GM23338 (cell line): ENCODE measurements at regions not wholly inside any gene's neighbourhood (a gene's known extent, or its start where the extent isn't known, plus 50 kb on each side); places are given as distances from the start of the nearest gene placed in this dataset.

ENCODE experiments used
- ATAC-seq: fragments of 200-7000 bp; cut with Tn5 transposase; 3 replicates; pipeline ENCODE4 v1.9.1; 2020
- DNase-seq: peaks from one replicate; pipeline ENCODE4 v3.0.0-alpha.2; 2015; ENCODE audit warnings: low spot score
- H2AFZ ChIP-seq: fragments of 200-600 bp; sonication (generic); 2 replicates; pipeline ENCODE4 v1.8.0; 2016; ENCODE audit warnings: antibody characterized with exemption, mild to moderate bottlenecking, moderate library complexity
- H3F3A ChIP-seq: fragments of 200-600 bp; sonication (generic); replicated peaks from 2 replicates; pipeline ENCODE4 v1.8.0; 2017; ENCODE audit warnings: antibody characterized with exemption, mixed run types, low read depth
- H3K27ac ChIP-seq: fragments of 200-600 bp; sonication (generic); 2 replicates; pipeline ENCODE4 v1.6.1; 2016; ENCODE audit warnings: low read depth
- H3K27me3 ChIP-seq: fragments of 200-600 bp; sonication (generic); 2 replicates; pipeline ENCODE4 v1.8.0; 2016; ENCODE audit warnings: mild to moderate bottlenecking, mixed run types, moderate library complexity; ENCODE audit not compliant: insufficient read depth
- H3K36me3 ChIP-seq: fragments of 200-600 bp; sonication (generic); 2 replicates; pipeline ENCODE4 v1.8.0; 2016; ENCODE audit warnings: mild to moderate bottlenecking; ENCODE audit not compliant: insufficient read depth
- H3K4me1 ChIP-seq: fragments of 200-600 bp; sonication (generic); 2 replicates; pipeline ENCODE4 v1.8.0; 2016; ENCODE audit warnings: mild to moderate bottlenecking, moderate library complexity; ENCODE audit not compliant: insufficient read depth
- H3K4me2 ChIP-seq: fragments of 200-600 bp; sonication (generic); 2 replicates; pipeline ENCODE4 v1.7.1; 2017; ENCODE audit warnings: mixed run types
- H3K4me3 ChIP-seq: fragments of 200-600 bp; sonication (generic); 2 replicates; pipeline ENCODE4 v1.6.1; 2016; ENCODE audit warnings: mixed run types
- H3K79me2 ChIP-seq: fragments of 200-600 bp; sonication (generic); replicated peaks from 2 replicates; pipeline ENCODE4 v1.8.0; 2017; ENCODE audit warnings: mild to moderate bottlenecking; ENCODE audit not compliant: insufficient read depth
- H3K9me2 ChIP-seq: fragments of 200-600 bp; sonication (generic); 2 replicates; pipeline ENCODE4 v1.8.0; 2017; ENCODE audit not compliant: insufficient read depth
- H4K20me1 ChIP-seq: fragments of 200-600 bp; sonication (generic); replicated peaks from 2 replicates; pipeline ENCODE4 v1.8.0; 2017; ENCODE audit warnings: mild to moderate bottlenecking; ENCODE audit not compliant: insufficient read depth
- H3K27ac Mint-ChIP-seq: 2 replicates; pipeline ENCODE4 v1.8.0; 2020; ENCODE audit warnings: inconsistent platforms, mild to moderate bottlenecking, moderate library complexity, mixed read lengths
- H3K27me3 Mint-ChIP-seq: 3 replicates; pipeline ENCODE4 v1.8.0; 2022; ENCODE audit warnings: low read depth, mild to moderate bottlenecking, moderate library complexity, mixed read lengths, inconsistent platforms; ENCODE audit not compliant: insufficient read depth, poor library complexity
- H3K36me3 Mint-ChIP-seq: 3 replicates; pipeline ENCODE4 v1.8.0; 2021; ENCODE audit warnings: low read depth, mild to moderate bottlenecking, inconsistent platforms, moderate library complexity, mixed read lengths
- H3K4me1 Mint-ChIP-seq: 3 replicates; pipeline ENCODE4 v1.8.0; 2020; ENCODE audit warnings: mild to moderate bottlenecking, inconsistent platforms, mixed read lengths
- H3K4me3 Mint-ChIP-seq: 3 replicates; pipeline ENCODE4 v1.8.0; 2021; ENCODE audit warnings: moderate library complexity, mild to moderate bottlenecking, inconsistent platforms, mixed read lengths
- H3K9me3 Mint-ChIP-seq: 3 replicates; pipeline ENCODE4 v1.8.0; 2020; ENCODE audit warnings: moderate library complexity, mild to moderate bottlenecking, inconsistent platforms, mixed read lengths
- CREB1 ChIP-seq: fragments of 250-450 bp; sonication (Bioruptor Pico); IDR thresholded peaks from 2 replicates; pipeline ENCODE4 v1.5.0; 2020; ENCODE audit warnings: low read depth, mild to moderate bottlenecking, moderate library complexity
- CTCF ChIP-seq, 2 experiments: fragments of 200-600 bp in 1 of 2; sonication (generic) in 1 of 2; conservative IDR thresholded peaks; 2 replicates each; pipeline versions ENCODE4 v1.5.1 to v1.6.1; 2016 to 2017; ENCODE audit warnings: antibody characterized with exemption in 2 of 2, low read depth in 2 of 2, mild to moderate bottlenecking in 2 of 2, moderate library complexity in 1 of 2
- ETS1 ChIP-seq: IDR thresholded peaks from 2 replicates; pipeline ENCODE4 v1.6.1; 2016; ENCODE audit warnings: antibody characterized with exemption
- EZH2 ChIP-seq: fragments of 200-600 bp; sonication (generic); IDR thresholded peaks from one replicate; pipeline ENCODE4 v1.8.0; 2017; ENCODE audit warnings: antibody characterized with exemption, mild to moderate bottlenecking, low read depth; ENCODE audit not compliant: unreplicated experiment
- EZH2phosphoT487 ChIP-seq: fragments of 200-600 bp; sonication (generic); IDR thresholded peaks from one replicate; pipeline ENCODE4 v1.8.1; 2018; ENCODE audit warnings: antibody characterized with exemption; ENCODE audit not compliant: unreplicated experiment
- JUNB ChIP-seq: IDR thresholded peaks from one replicate; pipeline ENCODE4 v1.6.1; 2016; ENCODE audit warnings: antibody characterized with exemption; ENCODE audit not compliant: unreplicated experiment
- POLR2AphosphoS5 ChIP-seq: IDR thresholded peaks from 2 replicates; pipeline ENCODE4 v1.6.1; 2016; ENCODE audit warnings: antibody characterized with exemption, low read depth
- REST ChIP-seq: IDR thresholded peaks from one replicate; pipeline ENCODE4 v1.6.1; 2018; ENCODE audit warnings: antibody characterized with exemption; ENCODE audit not compliant: unreplicated experiment
- STAT1 ChIP-seq: IDR thresholded peaks from one replicate; pipeline ENCODE4 v1.6.1; 2016; ENCODE audit warnings: antibody characterized with exemption; ENCODE audit not compliant: unreplicated experiment
- ZNF114 ChIP-seq: fragments of 250-450 bp; sonication (Bioruptor Pico); IDR thresholded peaks from 2 replicates; pipeline ENCODE4 v1.5.0; 2020; ENCODE audit warnings: mild to moderate bottlenecking, moderate library complexity
- ZNF331 ChIP-seq: fragments of 250-450 bp; sonication (Bioruptor Pico); IDR thresholded peaks from 2 replicates; pipeline ENCODE4 v1.5.0; 2020; ENCODE audit warnings: low read depth, mild to moderate bottlenecking, moderate library complexity
- TF ChIP-seq, protein P1 (sequence below): fragments of 250-450 bp; sonication (Bioruptor Pico); IDR thresholded peaks from 2 replicates; pipeline ENCODE4 v1.5.0; 2020; ENCODE audit warnings: mild to moderate bottlenecking, moderate library complexity

DNA sequence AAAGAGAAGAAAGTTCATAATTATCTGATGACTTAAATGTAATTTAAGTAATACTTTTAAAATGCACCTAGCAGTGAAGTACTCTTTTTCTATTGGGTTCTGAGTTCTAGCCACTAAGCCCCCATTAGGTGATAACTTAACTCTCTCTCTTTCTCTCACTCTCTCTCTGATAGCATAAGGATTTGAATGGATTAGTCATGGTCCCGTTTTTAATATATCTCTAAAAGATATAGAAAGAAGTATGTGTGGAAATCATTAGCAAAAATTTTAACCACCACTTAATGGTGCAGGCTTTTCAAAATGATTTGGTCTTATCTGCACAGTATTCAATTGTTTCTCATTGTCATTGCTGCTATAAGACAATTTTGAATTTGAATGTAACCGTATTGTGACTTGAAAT, 78.2 kb downstream of the RWDD3 start:
- no peak for DNase-seq
- no peaks in the 10 kb centered on the region for H3K36me3 Mint-ChIP-seq

More for the DNA sequence above, 78.2 kb downstream of the RWDD3 start:
- Histone ChIP-seq H3K4me1 (peaks cover 26% of the 10 kb centered on the region), H3K27me3 (no peaks in the 10 kb centered on the region), H3K79me2 (no peaks in the 10 kb centered on the region), H3K36me3 (no peaks in the 10 kb centered on the region), H3F3A (no peaks in the 10 kb centered on the region), H3K9me2 (peaks cover 8% of the 10 kb centered on the region), H2AFZ (no peak overlapping the region), H3K27ac (no peak overlapping the region), H3K4me2 (no peak overlapping the region), H3K4me3 (no peak overlapping the region), H4K20me1 (no peaks in the 10 kb centered on the region)
- Mint-ChIP-seq H3K9me3 (no peaks in the 10 kb centered on the region), H3K27me3 (peaks cover 1% of the 10 kb centered on the region), H3K27ac (no peak overlapping the region), H3K4me1 (peaks cover 26% of the 10 kb centered on the region), H3K4me3 (no peak overlapping the region)
- ATAC-seq = no peak
- no peak for TF ChIP-seq EZH2
- TF ChIP-seq CREB1 (CRISPR knock-in tag) = no peak
- TF ChIP-seq REST = no peak
- TF ChIP-seq EZH2phosphoT487 = no peak
- no peak for TF ChIP-seq CTCF (conservative IDR thresholded peaks at IDR 0.05; ENCODE audit: low read depth in 2 of 2)
- no peak for TF ChIP-seq ZNF331 (CRISPR knock-in tag)
- no peak for TF ChIP-seq ZNF114 (CRISPR knock-in tag)
- TF ChIP-seq STAT1 = no peak
- no peak for TF ChIP-seq POLR2AphosphoS5
- TF ChIP-seq, protein P1, sequence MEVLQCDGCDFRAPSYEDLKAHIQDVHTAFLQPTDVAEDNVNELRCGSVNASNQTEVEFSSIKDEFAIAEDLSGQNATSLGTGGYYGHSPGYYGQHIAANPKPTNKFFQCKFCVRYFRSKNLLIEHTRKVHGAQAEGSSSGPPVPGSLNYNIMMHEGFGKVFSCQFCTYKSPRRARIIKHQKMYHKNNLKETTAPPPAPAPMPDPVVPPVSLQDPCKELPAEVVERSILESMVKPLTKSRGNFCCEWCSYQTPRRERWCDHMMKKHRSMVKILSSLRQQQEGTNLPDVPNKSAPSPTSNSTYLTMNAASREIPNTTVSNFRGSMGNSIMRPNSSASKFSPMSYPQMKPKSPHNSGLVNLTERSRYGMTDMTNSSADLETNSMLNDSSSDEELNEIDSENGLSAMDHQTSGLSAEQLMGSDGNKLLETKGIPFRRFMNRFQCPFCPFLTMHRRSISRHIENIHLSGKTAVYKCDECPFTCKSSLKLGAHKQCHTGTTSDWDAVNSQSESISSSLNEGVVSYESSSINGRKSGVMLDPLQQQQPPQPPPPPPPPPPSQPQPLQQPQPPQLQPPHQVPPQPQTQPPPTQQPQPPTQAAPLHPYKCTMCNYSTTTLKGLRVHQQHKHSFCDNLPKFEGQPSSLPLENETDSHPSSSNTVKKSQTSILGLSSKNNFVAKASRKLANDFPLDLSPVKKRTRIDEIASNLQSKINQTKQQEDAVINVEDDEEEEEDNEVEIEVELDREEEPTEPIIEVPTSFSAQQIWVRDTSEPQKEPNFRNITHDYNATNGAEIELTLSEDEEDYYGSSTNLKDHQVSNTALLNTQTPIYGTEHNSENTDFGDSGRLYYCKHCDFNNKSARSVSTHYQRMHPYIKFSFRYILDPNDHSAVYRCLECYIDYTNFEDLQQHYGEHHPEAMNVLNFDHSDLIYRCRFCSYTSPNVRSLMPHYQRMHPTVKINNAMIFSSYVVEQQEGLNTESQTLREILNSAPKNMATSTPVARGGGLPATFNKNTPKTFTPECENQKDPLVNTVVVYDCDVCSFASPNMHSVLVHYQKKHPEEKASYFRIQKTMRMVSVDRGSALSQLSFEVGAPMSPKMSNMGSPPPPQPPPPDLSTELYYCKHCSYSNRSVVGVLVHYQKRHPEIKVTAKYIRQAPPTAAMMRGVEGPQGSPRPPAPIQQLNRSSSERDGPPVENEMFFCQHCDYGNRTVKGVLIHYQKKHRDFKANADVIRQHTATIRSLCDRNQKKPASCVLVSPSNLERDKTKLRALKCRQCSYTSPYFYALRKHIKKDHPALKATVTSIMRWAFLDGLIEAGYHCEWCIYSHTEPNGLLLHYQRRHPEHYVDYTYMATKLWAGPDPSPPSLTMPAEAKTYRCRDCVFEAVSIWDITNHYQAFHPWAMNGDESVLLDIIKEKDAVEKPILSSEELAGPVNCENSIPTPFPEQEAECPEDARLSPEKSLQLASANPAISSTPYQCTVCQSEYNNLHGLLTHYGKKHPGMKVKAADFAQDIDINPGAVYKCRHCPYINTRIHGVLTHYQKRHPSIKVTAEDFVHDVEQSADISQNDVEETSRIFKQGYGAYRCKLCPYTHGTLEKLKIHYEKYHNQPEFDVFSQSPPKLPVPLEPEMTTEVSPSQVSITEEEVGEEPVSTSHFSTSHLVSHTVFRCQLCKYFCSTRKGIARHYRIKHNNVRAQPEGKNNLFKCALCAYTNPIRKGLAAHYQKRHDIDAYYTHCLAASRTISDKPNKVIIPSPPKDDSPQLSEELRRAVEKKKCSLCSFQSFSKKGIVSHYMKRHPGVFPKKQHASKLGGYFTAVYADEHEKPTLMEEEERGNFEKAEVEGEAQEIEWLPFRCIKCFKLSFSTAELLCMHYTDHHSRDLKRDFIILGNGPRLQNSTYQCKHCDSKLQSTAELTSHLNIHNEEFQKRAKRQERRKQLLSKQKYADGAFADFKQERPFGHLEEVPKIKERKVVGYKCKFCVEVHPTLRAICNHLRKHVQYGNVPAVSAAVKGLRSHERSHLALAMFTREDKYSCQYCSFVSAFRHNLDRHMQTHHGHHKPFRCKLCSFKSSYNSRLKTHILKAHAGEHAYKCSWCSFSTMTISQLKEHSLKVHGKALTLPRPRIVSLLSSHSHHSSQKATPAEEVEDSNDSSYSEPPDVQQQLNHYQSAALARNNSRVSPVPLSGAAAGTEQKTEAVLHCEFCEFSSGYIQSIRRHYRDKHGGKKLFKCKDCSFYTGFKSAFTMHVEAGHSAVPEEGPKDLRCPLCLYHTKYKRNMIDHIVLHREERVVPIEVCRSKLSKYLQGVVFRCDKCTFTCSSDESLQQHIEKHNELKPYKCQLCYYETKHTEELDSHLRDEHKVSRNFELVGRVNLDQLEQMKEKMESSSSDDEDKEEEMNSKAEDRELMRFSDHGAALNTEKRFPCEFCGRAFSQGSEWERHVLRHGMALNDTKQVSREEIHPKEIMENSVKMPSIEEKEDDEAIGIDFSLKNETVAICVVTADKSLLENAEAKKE = no peak
- TF ChIP-seq JUNB = no peak
- TF ChIP-seq ETS1 = no peak
